ENCODE measurements at regions not wholly inside any gene's neighbourhood (a gene's known extent, or its start where the extent isn't known, plus 50 kb on each side); places are given as distances from the start of the nearest gene placed in this dataset.
"Not testable (repeated sequence)": the region's sequence is repeated elsewhere in the genome, so short reads cannot be mapped to it uniquely, and the experiment has no call there.

GRCh38 chr2:242104202-242104956, 234.8 kb downstream of the RTP5 start:
- DNase-seq; POLR2A ChIA-PET; H3K27ac Mint-ChIP-seq; CTCF ChIA-PET; H3K27me3 Mint-ChIP-seq; H3K9me3 ChIP-seq; H3K4me1 ChIP-seq (ENCODE audit: control insufficient read depth in 1 of 2, extremely low read depth in 1 of 2, insufficient read depth in 2 of 2, low read length in 2 of 2); H3K27me3 ChIP-seq (replicated peaks in 1 of 2; ENCODE audit: control insufficient read depth in 2 of 2, extremely low read depth in 1 of 2, insufficient read depth in 2 of 2, low read length in 1 of 2); ATAC-seq (replicated peaks in 1 of 4); H3K4me3 ChIP-seq (ENCODE audit: control insufficient read depth in 1 of 2, extremely low read depth in 1 of 2, low read length in 1 of 2); H3K27ac ChIP-seq (ENCODE audit: low read length); H3K9me3 Mint-ChIP-seq; H3K4me3 Mint-ChIP-seq; H3K36me3 ChIP-seq (ENCODE audit: control insufficient read depth in 2 of 2, extremely low read depth in 1 of 2, insufficient read depth in 1 of 2, low read length in 1 of 2): not testable (repeated sequence)
- H3K4me1 Mint-ChIP-seq = peaks cover 17 to 29% (median 28%) of the 10 kb centered on the region in 3 donors
- peaks cover 51% of the 10 kb centered on the region for H3K36me3 Mint-ChIP-seq
- WGBS (ENCODE audit: insufficient coverage) = 84% methylated on average over 6 of the region's 7 CpGs

GRCh38 chr2:242107065-242107464, 237.5 kb downstream of the RTP5 start:
- H3K27me3 Mint-ChIP-seq; H3K9me3 Mint-ChIP-seq; ATAC-seq (replicated peaks in 1 of 4); DNase-seq; H3K27me3 ChIP-seq (replicated peaks in 1 of 2; ENCODE audit: control insufficient read depth in 2 of 2, extremely low read depth in 1 of 2, insufficient read depth in 2 of 2, low read length in 1 of 2); H3K4me3 ChIP-seq (ENCODE audit: control insufficient read depth in 1 of 2, extremely low read depth in 1 of 2, low read length in 1 of 2); H3K4me1 ChIP-seq (ENCODE audit: control insufficient read depth in 1 of 2, extremely low read depth in 1 of 2, insufficient read depth in 2 of 2, low read length in 2 of 2); H3K9me3 ChIP-seq; CTCF ChIA-PET; H3K27ac Mint-ChIP-seq; H3K27ac ChIP-seq (ENCODE audit: low read length); H3K4me3 Mint-ChIP-seq; H3K36me3 ChIP-seq (ENCODE audit: control insufficient read depth in 2 of 2, extremely low read depth in 1 of 2, insufficient read depth in 1 of 2, low read length in 1 of 2): not testable (repeated sequence)
- H3K36me3 Mint-ChIP-seq = peaks cover 35% of the 10 kb centered on the region
- WGBS (ENCODE audit: insufficient coverage) = no CpG with 5 or more reads among the region's 5 CpGs
- H3K4me1 Mint-ChIP-seq = peaks cover 11 to 23% (median 17%) of the 10 kb centered on the region in 3 donors
- POLR2A ChIA-PET = interaction anchor here in 1 of 2 donors (0.6 kb wide), 1 partner anchor 209 kb away, joined by 3 read pairs; no protein-coding TSS in a partner anchor

- DNase-seq; H3K27ac ChIP-seq (ENCODE audit: low read length); H3K4me3 ChIP-seq (ENCODE audit: control insufficient read depth in 1 of 2, extremely low read depth in 1 of 2, low read length in 1 of 2); H3K27ac Mint-ChIP-seq; POLR2A ChIA-PET; H3K4me3 Mint-ChIP-seq; H3K36me3 ChIP-seq (ENCODE audit: control insufficient read depth in 2 of 2, extremely low read depth in 1 of 2, insufficient read depth in 1 of 2, low read length in 1 of 2); CTCF ChIA-PET; H3K9me3 Mint-ChIP-seq; H3K9me3 ChIP-seq; H3K27me3 Mint-ChIP-seq; ATAC-seq (replicated peaks in 1 of 4); H3K4me1 ChIP-seq (ENCODE audit: control insufficient read depth in 1 of 2, extremely low read depth in 1 of 2, insufficient read depth in 2 of 2, low read length in 2 of 2); H3K27me3 ChIP-seq (replicated peaks in 1 of 2; ENCODE audit: control insufficient read depth in 2 of 2, extremely low read depth in 1 of 2, insufficient read depth in 2 of 2, low read length in 1 of 2): not testable (repeated sequence)
- Mint-ChIP-seq H3K4me1 (peaks cover 11 to 25% (median 17%) of the 10 kb centered on the region in 3 donors), H3K36me3 (peaks cover 31% of the 10 kb centered on the region)
- no CpG with 5 or more reads among the region's 2 CpGs for whole genome bisulfite sequencing (ENCODE audit: insufficient coverage)
Measured at GRCh38 chr2:242108797-242109500, 239.4 kb downstream of the RTP5 start.

- DNase-seq; CTCF ChIA-PET; ATAC-seq (replicated peaks in 1 of 4); H3K9me3 ChIP-seq; H3K27me3 ChIP-seq (replicated peaks in 1 of 2; ENCODE audit: control insufficient read depth in 2 of 2, extremely low read depth in 1 of 2, insufficient read depth in 2 of 2, low read length in 1 of 2); POLR2A ChIA-PET; H3K27ac ChIP-seq (ENCODE audit: low read length); H3K4me3 ChIP-seq (ENCODE audit: control insufficient read depth in 1 of 2, extremely low read depth in 1 of 2, low read length in 1 of 2); H3K4me1 ChIP-seq (ENCODE audit: control insufficient read depth in 1 of 2, extremely low read depth in 1 of 2, insufficient read depth in 2 of 2, low read length in 2 of 2); H3K9me3 Mint-ChIP-seq; H3K27ac Mint-ChIP-seq; H3K27me3 Mint-ChIP-seq; H3K4me3 Mint-ChIP-seq; H3K36me3 ChIP-seq (ENCODE audit: control insufficient read depth in 2 of 2, extremely low read depth in 1 of 2, insufficient read depth in 1 of 2, low read length in 1 of 2): not testable (repeated sequence)
- Mint-ChIP-seq H3K4me1 (peaks cover 9 to 20% (median 10%) of the 10 kb centered on the region in 3 donors), H3K36me3 (peaks cover 25% of the 10 kb centered on the region)
- WGBS (ENCODE audit: insufficient coverage) = no CpG with 5 or more reads among the region's 10 CpGs
Measured at GRCh38 chr2:242109819-242110218, 240.3 kb downstream of the RTP5 start.

- H3K36me3 ChIP-seq (ENCODE audit: control insufficient read depth in 2 of 2, extremely low read depth in 1 of 2, insufficient read depth in 1 of 2, low read length in 1 of 2); CTCF ChIA-PET; H3K36me3 Mint-ChIP-seq; H3K9me3 ChIP-seq; H3K27ac ChIP-seq (ENCODE audit: low read length); H3K27ac Mint-ChIP-seq; H3K4me3 Mint-ChIP-seq; H3K27me3 Mint-ChIP-seq; ATAC-seq (replicated peaks in 1 of 4); H3K27me3 ChIP-seq (replicated peaks in 1 of 2; ENCODE audit: control insufficient read depth in 2 of 2, extremely low read depth in 1 of 2, insufficient read depth in 2 of 2, low read length in 1 of 2); POLR2A ChIA-PET; H3K9me3 Mint-ChIP-seq; DNase-seq; H3K4me3 ChIP-seq (ENCODE audit: control insufficient read depth in 1 of 2, extremely low read depth in 1 of 2, low read length in 1 of 2); H3K4me1 ChIP-seq (ENCODE audit: control insufficient read depth in 1 of 2, extremely low read depth in 1 of 2, insufficient read depth in 2 of 2, low read length in 2 of 2): not testable (repeated sequence)
- H3K4me1 Mint-ChIP-seq = peaks cover 7 to 20% (median 8%) of the 10 kb centered on the region in 3 donors
- WGBS (ENCODE audit: insufficient coverage) = no CpG with 5 or more reads among the region's 4 CpGs
Measured at GRCh38 chr2:242111954-242112353, 242.4 kb downstream of the RTP5 start.

GRCh38 chr2:242113492-242113891, 244.0 kb downstream of the RTP5 start:
- not testable (repeated sequence) for H3K27me3 Mint-ChIP-seq

More at GRCh38 chr2:242113492-242113891, 244.0 kb downstream of the RTP5 start:
- DNase-seq; H3K4me1 ChIP-seq (ENCODE audit: control insufficient read depth in 1 of 2, extremely low read depth in 1 of 2, insufficient read depth in 2 of 2, low read length in 2 of 2); H3K9me3 ChIP-seq; POLR2A ChIA-PET; H3K4me3 Mint-ChIP-seq; H3K27me3 ChIP-seq (replicated peaks in 1 of 2; ENCODE audit: control insufficient read depth in 2 of 2, extremely low read depth in 1 of 2, insufficient read depth in 2 of 2, low read length in 1 of 2); CTCF ChIA-PET; H3K27ac Mint-ChIP-seq; H3K27ac ChIP-seq (ENCODE audit: low read length); H3K9me3 Mint-ChIP-seq; H3K36me3 ChIP-seq (ENCODE audit: control insufficient read depth in 2 of 2, extremely low read depth in 1 of 2, insufficient read depth in 1 of 2, low read length in 1 of 2); H3K36me3 Mint-ChIP-seq; ATAC-seq (replicated peaks in 1 of 4); H3K4me3 ChIP-seq (ENCODE audit: control insufficient read depth in 1 of 2, extremely low read depth in 1 of 2, low read length in 1 of 2); H3K4me1 Mint-ChIP-seq: not testable (repeated sequence)
- WGBS (ENCODE audit: insufficient coverage) = no CpG with 5 or more reads among the region's 3 CpGs
